K562 (cell line): ENCODE measurements at regions not wholly inside any gene's neighbourhood (a gene's known extent, or its start where the extent isn't known, plus 50 kb on each side); places are given as distances from the start of the nearest gene placed in this dataset.

Experiments used
- ETV6 ChIP-seq, 3 experiments: fragments of 150-350 bp in 1 of 3; sonication (generic) in 1 of 3; formaldehyde crosslinking in 1 of 3; IDR thresholded peaks; 2 replicates each; pipeline versions ENCODE4 v1.6.1 to v1.8.0; 2014 to 2022; ENCODE audit warnings: borderline replicate concordance in 2 of 3, low read depth in 2 of 3, antibody characterized with exemption in 1 of 3, low read length in 1 of 3, mild to moderate bottlenecking in 1 of 3, missing genetic modification reagents in 1 of 3
- KLF1 ChIP-seq: fragments of 450-650 bp; IDR thresholded peaks from 2 replicates; pipeline ENCODE4 v1.6.1; 2016; ENCODE audit warnings: missing genetic modification characterization, missing compliant biosample characterization
- POLR2A ChIP-seq: fragments of 450-650 bp; conservative IDR thresholded peaks from 2 replicates; pipeline ENCODE4 v1.6.1; 2016
- RBM39 ChIP-seq: fragments of 200-400 bp; formaldehyde crosslinking; optimal IDR thresholded peaks from 2 replicates; pipeline ENCODE3; 2018; ENCODE audit warnings: low read depth, low read length
- SMAD3 ChIP-seq: fragments of 450-650 bp; formaldehyde crosslinking; conservative IDR thresholded peaks from 2 replicates; pipeline ENCODE4 v1.4.0; 2020; ENCODE audit warnings: mild to moderate bottlenecking
- TOE1 ChIP-seq, 2 experiments: fragments of 450-650 bp in 1 of 2; sonication (generic) in 1 of 2; formaldehyde crosslinking in 1 of 2; IDR thresholded peaks; 2 replicates each; pipeline versions ENCODE4 v1.7.1 to v1.8.0; 2016 to 2022; ENCODE audit warnings: borderline replicate concordance in 2 of 2, mild to moderate bottlenecking in 2 of 2, antibody characterized with exemption in 1 of 2, inconsistent platforms in 1 of 2, low read depth in 1 of 2, missing genetic modification reagents in 1 of 2, moderate library complexity in 1 of 2
- ZNF274 ChIP-seq: IDR thresholded peaks from 2 replicates; pipeline ENCODE4 v1.6.1; 2011; ENCODE audit warnings: low read depth, mild to moderate bottlenecking, low read length, moderate library complexity, borderline replicate concordance
- ZNF780A ChIP-seq: fragments of 250-450 bp; sonication (Bioruptor Pico); IDR thresholded peaks from 2 replicates; pipeline ENCODE4 v1.5.0; 2021; ENCODE audit warnings: mild to moderate bottlenecking
- TF ChIP-seq, protein P1 (sequence below): fragments of 450-650 bp; IDR thresholded peaks from 2 replicates; pipeline ENCODE4 v1.6.1; 2018; ENCODE audit not compliant: partially characterized antibody

- TF ChIP-seq ETV6 (IDR thresholded peaks at IDR 0.05; ENCODE audit: borderline replicate concordance in 1 of 2, low read depth in 2 of 2, low read length in 1 of 2): no peak
- no peak for TF ChIP-seq ETV6 (CRISPR knock-in tag; IDR thresholded peaks at IDR 0.05; ENCODE audit: borderline replicate concordance)
- no peak for TF ChIP-seq RBM39
- TF ChIP-seq, protein P1, sequence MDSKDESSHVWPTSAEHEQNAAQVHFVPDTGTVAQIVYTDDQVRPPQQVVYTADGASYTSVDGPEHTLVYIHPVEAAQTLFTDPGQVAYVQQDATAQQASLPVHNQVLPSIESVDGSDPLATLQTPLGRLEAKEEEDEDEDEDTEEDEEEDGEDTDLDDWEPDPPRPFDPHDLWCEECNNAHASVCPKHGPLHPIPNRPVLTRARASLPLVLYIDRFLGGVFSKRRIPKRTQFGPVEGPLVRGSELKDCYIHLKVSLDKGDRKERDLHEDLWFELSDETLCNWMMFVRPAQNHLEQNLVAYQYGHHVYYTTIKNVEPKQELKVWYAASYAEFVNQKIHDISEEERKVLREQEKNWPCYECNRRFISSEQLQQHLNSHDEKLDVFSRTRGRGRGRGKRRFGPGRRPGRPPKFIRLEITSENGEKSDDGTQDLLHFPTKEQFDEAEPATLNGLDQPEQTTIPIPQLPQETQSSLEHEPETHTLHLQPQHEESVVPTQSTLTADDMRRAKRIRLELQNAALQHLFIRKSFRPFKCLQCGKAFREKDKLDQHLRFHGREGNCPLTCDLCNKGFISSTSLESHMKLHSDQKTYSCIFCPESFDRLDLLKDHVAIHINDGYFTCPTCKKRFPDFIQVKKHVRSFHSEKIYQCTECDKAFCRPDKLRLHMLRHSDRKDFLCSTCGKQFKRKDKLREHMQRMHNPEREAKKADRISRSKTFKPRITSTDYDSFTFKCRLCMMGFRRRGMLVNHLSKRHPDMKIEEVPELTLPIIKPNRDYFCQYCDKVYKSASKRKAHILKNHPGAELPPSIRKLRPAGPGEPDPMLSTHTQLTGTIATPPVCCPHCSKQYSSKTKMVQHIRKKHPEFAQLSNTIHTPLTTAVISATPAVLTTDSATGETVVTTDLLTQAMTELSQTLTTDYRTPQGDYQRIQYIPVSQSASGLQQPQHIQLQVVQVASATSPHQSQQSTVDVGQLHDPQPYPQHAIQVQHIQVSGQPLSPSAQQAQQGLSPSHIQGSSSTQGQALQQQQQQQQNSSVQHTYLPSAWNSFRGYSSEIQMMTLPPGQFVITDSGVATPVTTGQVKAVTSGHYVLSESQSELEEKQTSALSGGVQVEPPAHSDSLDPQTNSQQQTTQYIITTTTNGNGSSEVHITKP: no peak
- no peak for TF ChIP-seq SMAD3
- no peak for TF ChIP-seq KLF1 (tag)
- TF ChIP-seq ZNF780A (CRISPR knock-in tag): no peak
- TF ChIP-seq ZNF274: no peak
- no peak for TF ChIP-seq POLR2A
- no peak for TF ChIP-seq TOE1 (IDR thresholded peaks at IDR 0.05; ENCODE audit: borderline replicate concordance)
- TF ChIP-seq TOE1 (CRISPR knock-in tag; IDR thresholded peaks at IDR 0.05; ENCODE audit: borderline replicate concordance, low read depth): no peak
Measured at GRCh38 chr13:74061926-74062595, 72.1 kb downstream of the KLF12 start.
